Neural progenitor cell (in vitro differentiated cells): ENCODE measurements at regions not wholly inside any gene's neighbourhood (a gene's known extent, or its start where the extent isn't known, plus 50 kb on each side); places are given as distances from the start of the nearest gene placed in this dataset.

Source experiments
- DNase-seq: peaks from one replicate; pipeline ENCODE4 v3.0.0-alpha.2; 2016; ENCODE audit warnings: low spot score
- H2AFZ ChIP-seq: fragments of 200-600 bp; sonication (generic); replicated peaks from 2 replicates; pipeline ENCODE4 v1.6.1; 2016; ENCODE audit warnings: antibody characterized with exemption
- H3F3A ChIP-seq: fragments of 200-600 bp; sonication (generic); 2 replicates; pipeline ENCODE4 v1.6.1; 2016; ENCODE audit warnings: antibody characterized with exemption, low read depth
- H3K27ac ChIP-seq: fragments of 200-600 bp; sonication (generic); 2 replicates; pipeline ENCODE4 v1.5.1; 2016; ENCODE audit warnings: mild to moderate bottlenecking
- H3K27me3 ChIP-seq: fragments of 200-600 bp; sonication (generic); 2 replicates; pipeline ENCODE4 v1.6.1; 2016; ENCODE audit warnings: mild to moderate bottlenecking, moderate library complexity
- H3K36me3 ChIP-seq: fragments of 200-600 bp; sonication (generic); 2 replicates; pipeline ENCODE4 v1.5.1; 2016
- H3K4me1 ChIP-seq: fragments of 200-600 bp; sonication (generic); 2 replicates; pipeline ENCODE4 v1.6.1; 2016; ENCODE audit warnings: mixed run types
- H3K4me2 ChIP-seq: fragments of 200-600 bp; sonication (generic); 2 replicates; pipeline ENCODE4 v1.6.1; 2016
- H3K4me3 ChIP-seq: fragments of 200-600 bp; sonication (generic); 2 replicates; pipeline ENCODE4 v1.5.1; 2016
- H3K79me2 ChIP-seq: fragments of 200-600 bp; sonication (generic); 2 replicates; pipeline ENCODE4 v1.6.1; 2016; ENCODE audit warnings: low read depth
- H3K9ac ChIP-seq: fragments of 200-600 bp; sonication (generic); 2 replicates; pipeline ENCODE4 v1.6.1; 2016
- H3K9me3 ChIP-seq: fragments of 200-600 bp; sonication (generic); 2 replicates; pipeline ENCODE4 v1.5.1; 2016; ENCODE audit warnings: low read depth
- H4K20me1 ChIP-seq: fragments of 200-600 bp; sonication (generic); 2 replicates; pipeline ENCODE4 v1.6.1; 2016; ENCODE audit warnings: low read depth
- H3K27ac Mint-ChIP-seq: 3 replicates; pipeline ENCODE4 v1.8.0; 2021; ENCODE audit warnings: mixed read lengths
- H3K27me3 Mint-ChIP-seq: 2 replicates; pipeline ENCODE4 v1.8.0; 2022; ENCODE audit warnings: low read depth, mild to moderate bottlenecking, inconsistent platforms, moderate library complexity, mixed read lengths; ENCODE audit not compliant: insufficient read depth
- H3K36me3 Mint-ChIP-seq: 3 replicates; pipeline ENCODE4 v1.8.0; 2021; ENCODE audit warnings: mixed read lengths
- H3K4me1 Mint-ChIP-seq: 3 replicates; pipeline ENCODE4 v1.8.0; 2021; ENCODE audit warnings: mixed read lengths
- H3K4me3 Mint-ChIP-seq: 3 replicates; pipeline ENCODE4 v1.8.0; 2021; ENCODE audit warnings: mild to moderate bottlenecking, moderate library complexity, mixed read lengths
- H3K9me3 Mint-ChIP-seq: 3 replicates; pipeline ENCODE4 v1.8.0; 2020; ENCODE audit warnings: mixed read lengths
- EZH2 ChIP-seq: fragments of 200-600 bp; sonication (generic); IDR thresholded peaks from 2 replicates; pipeline ENCODE4 v1.6.1; 2017; ENCODE audit warnings: antibody characterized with exemption, mild to moderate bottlenecking, moderate library complexity
- EZH2phosphoT487 ChIP-seq: fragments of 200-600 bp; sonication (generic); IDR thresholded peaks from 2 replicates; pipeline ENCODE4 v1.6.1; 2017; ENCODE audit warnings: antibody characterized with exemption

DNA sequence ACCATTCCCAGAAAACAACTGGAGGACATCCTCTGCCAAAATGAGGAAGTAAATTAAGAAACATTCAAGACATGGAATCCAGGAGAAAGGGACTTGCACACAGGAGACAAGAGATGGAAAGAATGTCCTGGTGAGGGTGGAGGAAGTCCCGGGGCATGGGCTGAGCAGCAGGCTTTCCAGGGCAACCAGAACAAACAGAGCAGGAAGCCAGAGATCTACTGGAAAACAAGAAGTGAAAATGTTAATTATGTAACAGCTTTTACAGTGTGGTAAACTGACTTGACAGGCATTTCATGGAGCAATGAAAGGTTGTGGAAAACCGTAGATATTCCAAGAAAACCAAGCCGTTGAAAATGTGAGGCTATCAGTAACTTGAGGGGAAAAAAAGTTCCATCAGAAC is 55.2 kb upstream of the ZNF746 start:
- peaks cover 13% of the 10 kb centered on the region for H3K9me3 Mint-ChIP-seq
- H3K36me3 Mint-ChIP-seq: peaks cover 64% of the 10 kb centered on the region
- H3K4me3 ChIP-seq: no peak overlapping the region
- no peaks in the 10 kb centered on the region for H3K4me1 Mint-ChIP-seq
- H3K4me1 ChIP-seq: no peaks in the 10 kb centered on the region
- H3K27me3 ChIP-seq: no peaks in the 10 kb centered on the region
- no peak for TF ChIP-seq EZH2phosphoT487
- TF ChIP-seq EZH2: no peak
- H3K4me2 ChIP-seq: no peak overlapping the region
- H3F3A ChIP-seq: no peaks in the 10 kb centered on the region
- H3K36me3 ChIP-seq: peaks cover 6% of the 10 kb centered on the region
- H3K27me3 Mint-ChIP-seq: peaks cover 2% of the 10 kb centered on the region
- H4K20me1 ChIP-seq: no peaks in the 10 kb centered on the region
- no peak for DNase-seq
- H3K4me3 Mint-ChIP-seq: no peak overlapping the region
- no peak overlapping the region for H2AFZ ChIP-seq
- no peak overlapping the region for H3K27ac ChIP-seq
- H3K79me2 ChIP-seq: no peaks in the 10 kb centered on the region
- H3K9ac ChIP-seq: no peak overlapping the region
- no peaks in the 10 kb centered on the region for H3K9me3 ChIP-seq
- no peak overlapping the region for H3K27ac Mint-ChIP-seq
